ENCODE measurements at regions not wholly inside any gene's neighbourhood (a gene's known extent, or its start where the extent isn't known, plus 50 kb on each side); places are given as distances from the start of the nearest gene placed in this dataset.

- Histone ChIP-seq H3K36me3 (no peaks in the 10 kb centered on the region), H3K4me3 (no peak overlapping the region), H3K27ac (no peak overlapping the region), H3K27me3 (no peaks in the 10 kb centered on the region), H3K4me1 (no peaks in the 10 kb centered on the region), H3K9me3 (no peaks in the 10 kb centered on the region)
- no peak for TF ChIP-seq CTCF (IDR thresholded peaks at IDR 0.05)
- no peak for TF ChIP-seq POLR2A (IDR thresholded peaks at IDR 0.05)
- intact Hi-C loops (cut with DNase I): no loop called here
- DNase-seq (no peak), ATAC-seq (no peak)
- 51 to 79% (median 61%) methylated on average over 1 of the region's 1 CpG for WGBS, 4 donors
These were observed 61.2 kb downstream of the VIP start for GRCh38 chr6:152811785-152812184.

GRCh38 chr6:152815230-152815872 is 64.8 kb downstream of the VIP start:
- DNase-seq (no peak), ATAC-seq (no peak)
- Histone ChIP-seq H3K4me1 (no peaks in the 10 kb centered on the region), H3K27me3 (peaks cover 0 to 6% (median 0%) of the 10 kb centered on the region in 9 donors), H3K4me3 (no peak overlapping the region), H3K27ac (no peak overlapping the region), H3K36me3 (no peaks in the 10 kb centered on the region), H3K9me3 (no peaks in the 10 kb centered on the region)
- TF ChIP-seq POLR2A (IDR thresholded peaks at IDR 0.05) (no peak), CTCF (IDR thresholded peaks at IDR 0.05) (no peak)
- intact Hi-C loops (cut with DNase I): no loop called here
- WGBS, 4 donors: 76 to 82% (median 77%) methylated on average over 5 of the region's 5 CpGs

- no peaks in the 10 kb centered on the region for H3K36me3 ChIP-seq
- H3K27me3 ChIP-seq: peaks cover 0 to 6% (median 0%) of the 10 kb centered on the region in 9 donors
- TF ChIP-seq CTCF (IDR thresholded peaks at IDR 0.05): no peak
- no peak for TF ChIP-seq POLR2A (IDR thresholded peaks at IDR 0.05)
- H3K4me1 ChIP-seq: no peaks in the 10 kb centered on the region
- no peaks in the 10 kb centered on the region for H3K9me3 ChIP-seq
- ATAC-seq: no peak
- no peak overlapping the region for H3K4me3 ChIP-seq
- H3K27ac ChIP-seq: no peak overlapping the region
- WGBS, 4 donors: 48 to 56% (median 54%) methylated on average over 3 of the region's 3 CpGs
- intact Hi-C loops (cut with DNase I): no loop called here
- DNase-seq: no peak
These were observed 65.5 kb downstream of the VIP start for GRCh38 chr6:152816055-152816454.

GRCh38 chr6:152821525-152821924 is 70.9 kb downstream of the VIP start:
- Histone ChIP-seq H3K27ac (no peak overlapping the region), H3K36me3 (no peaks in the 10 kb centered on the region), H3K27me3 (peaks cover 0 to 6% (median 0%) of the 10 kb centered on the region in 9 donors), H3K4me1 (no peaks in the 10 kb centered on the region), H3K4me3 (no peak overlapping the region), H3K9me3 (no peaks in the 10 kb centered on the region)
- WGBS, 4 donors: 42 to 56% (median 45%) methylated on average over 4 of the region's 4 CpGs
- ATAC-seq (no peak), DNase-seq (no peak)
- TF ChIP-seq POLR2A (IDR thresholded peaks at IDR 0.05) (no peak), CTCF (IDR thresholded peaks at IDR 0.05) (no peak)
- intact Hi-C loops (cut with DNase I): no loop called here

All from heart left ventricle (tissue), 16 donors.